Stimulated activated naive CD8-positive, alpha-beta T cell treated with anti-CD3 and anti-CD28 coated beads, Interleukin-15, Interleukin-2, amounts not matched to agents 100 ng/mL and 50 ng/mL, for 24 hours (primary cell): ENCODE measurements at regions not wholly inside any gene's neighbourhood (a gene's known extent, or its start where the extent isn't known, plus 50 kb on each side); places are given as distances from the start of the nearest gene placed in this dataset.
"Not testable (repeated sequence)": the region's sequence is repeated elsewhere in the genome, so short reads cannot be mapped to it uniquely, and the experiment has no call there.

Source experiments
- H3K27ac Mint-ChIP-seq: one replicate; pipeline ENCODE4 v1.8.0; 2021; ENCODE audit warnings: mild to moderate bottlenecking, mixed read lengths
- H3K27me3 Mint-ChIP-seq: one replicate; pipeline ENCODE4 v1.8.0; 2021; ENCODE audit warnings: mixed read lengths
- H3K36me3 Mint-ChIP-seq: one replicate; pipeline ENCODE4 v1.8.0; 2021; ENCODE audit warnings: low read depth, mixed read lengths
- H3K4me1 Mint-ChIP-seq: one replicate; pipeline ENCODE4 v1.8.0; 2021; ENCODE audit warnings: low read depth, mixed read lengths
- H3K4me3 Mint-ChIP-seq: one replicate; pipeline ENCODE4 v1.8.0; 2021; ENCODE audit warnings: mild to moderate bottlenecking, mixed read lengths
- H3K9me3 Mint-ChIP-seq: one replicate; pipeline ENCODE4 v1.8.0; 2021; ENCODE audit warnings: mixed read lengths

GRCh38 chr1:30176477-30176876, 546.9 kb downstream of the MATN1 start:
- peaks cover 17% of the 10 kb centered on the region for H3K27me3 Mint-ChIP-seq
- no peak overlapping the region for H3K4me3 Mint-ChIP-seq
- H3K9me3 Mint-ChIP-seq = peaks cover 4% of the 10 kb centered on the region
- H3K36me3 Mint-ChIP-seq = no peaks in the 10 kb centered on the region
- H3K27ac Mint-ChIP-seq = no peak overlapping the region
- no peaks in the 10 kb centered on the region for H3K4me1 Mint-ChIP-seq

- H3K4me3 Mint-ChIP-seq = no peak overlapping the region
- no peaks in the 10 kb centered on the region for H3K36me3 Mint-ChIP-seq
- peaks cover 17% of the 10 kb centered on the region for H3K27me3 Mint-ChIP-seq
- H3K27ac Mint-ChIP-seq = no peak overlapping the region
- H3K4me1 Mint-ChIP-seq = no peaks in the 10 kb centered on the region
- peaks cover 4% of the 10 kb centered on the region for H3K9me3 Mint-ChIP-seq
Measured at GRCh38 chr1:30174499-30174898, 548.9 kb downstream of the MATN1 start.

- Mint-ChIP-seq H3K4me1 (no peaks in the 10 kb centered on the region), H3K4me3 (no peak overlapping the region), H3K27ac (no peak overlapping the region), H3K9me3 (no peaks in the 10 kb centered on the region), H3K36me3 (no peaks in the 10 kb centered on the region), H3K27me3 (peaks cover 14% of the 10 kb centered on the region)
Measured at GRCh38 chr1:30173560-30173959, 549.8 kb downstream of the MATN1 start.

GRCh38 chr1:30172757-30173156, 550.6 kb downstream of the MATN1 start:
- no peaks in the 10 kb centered on the region for H3K36me3 Mint-ChIP-seq
- H3K4me1 Mint-ChIP-seq = no peaks in the 10 kb centered on the region
- H3K4me3 Mint-ChIP-seq = no peak overlapping the region
- no peak overlapping the region for H3K27ac Mint-ChIP-seq
- H3K27me3 Mint-ChIP-seq = peaks cover 14% of the 10 kb centered on the region
- H3K9me3 Mint-ChIP-seq = no peaks in the 10 kb centered on the region

GRCh38 chr1:30172299-30172694, 551.1 kb downstream of the MATN1 start:
- H3K9me3 Mint-ChIP-seq = no peaks in the 10 kb centered on the region
- H3K4me3 Mint-ChIP-seq = no peak overlapping the region
- no peaks in the 10 kb centered on the region for H3K4me1 Mint-ChIP-seq
- peaks cover 17% of the 10 kb centered on the region for H3K27me3 Mint-ChIP-seq
- H3K27ac Mint-ChIP-seq = no peak overlapping the region
- H3K36me3 Mint-ChIP-seq = no peaks in the 10 kb centered on the region

GRCh38 chr1:30171537-30172298, 551.7 kb downstream of the MATN1 start:
- no peaks in the 10 kb centered on the region for H3K9me3 Mint-ChIP-seq
- no peak overlapping the region for H3K27ac Mint-ChIP-seq
- no peak overlapping the region for H3K4me3 Mint-ChIP-seq
- peaks cover 15% of the 10 kb centered on the region for H3K27me3 Mint-ChIP-seq
- H3K36me3 Mint-ChIP-seq = no peaks in the 10 kb centered on the region
- no peaks in the 10 kb centered on the region for H3K4me1 Mint-ChIP-seq

GRCh38 chr1:30169269-30169668, 554.1 kb downstream of the MATN1 start:
- no peaks in the 10 kb centered on the region for H3K4me1 Mint-ChIP-seq
- peaks cover 18% of the 10 kb centered on the region for H3K27me3 Mint-ChIP-seq
- no peak overlapping the region for H3K4me3 Mint-ChIP-seq
- no peak overlapping the region for H3K27ac Mint-ChIP-seq
- H3K9me3 Mint-ChIP-seq = no peaks in the 10 kb centered on the region
- H3K36me3 Mint-ChIP-seq = no peaks in the 10 kb centered on the region

GRCh38 chr1:30166174-30166573, 557.2 kb downstream of the MATN1 start:
- no peaks in the 10 kb centered on the region for H3K4me1 Mint-ChIP-seq
- H3K27ac Mint-ChIP-seq = no peak overlapping the region
- H3K4me3 Mint-ChIP-seq = no peak overlapping the region
- peaks cover 33% of the 10 kb centered on the region for H3K27me3 Mint-ChIP-seq
- H3K36me3 Mint-ChIP-seq = no peaks in the 10 kb centered on the region
- H3K9me3 Mint-ChIP-seq = no peaks in the 10 kb centered on the region

GRCh38 chr1:30165116-30165515, 558.3 kb downstream of the MATN1 start:
- H3K4me1 Mint-ChIP-seq = no peaks in the 10 kb centered on the region
- no peaks in the 10 kb centered on the region for H3K9me3 Mint-ChIP-seq
- peaks cover 33% of the 10 kb centered on the region for H3K27me3 Mint-ChIP-seq
- no peak overlapping the region for H3K27ac Mint-ChIP-seq
- no peak overlapping the region for H3K4me3 Mint-ChIP-seq
- H3K36me3 Mint-ChIP-seq = no peaks in the 10 kb centered on the region

- Mint-ChIP-seq H3K4me3 (no peak overlapping the region), H3K27me3 (peaks cover 34% of the 10 kb centered on the region), H3K4me1 (no peaks in the 10 kb centered on the region), H3K9me3 (no peaks in the 10 kb centered on the region), H3K27ac (no peak overlapping the region), H3K36me3 (no peaks in the 10 kb centered on the region)
Measured at GRCh38 chr1:30164693-30165092, 558.7 kb downstream of the MATN1 start.

GRCh38 chr1:30162565-30162964, 560.8 kb downstream of the MATN1 start:
- peak overlapping the region; percentile 29 for H3K27ac Mint-ChIP-seq
- no peaks in the 10 kb centered on the region for H3K36me3 Mint-ChIP-seq
- no peaks in the 10 kb centered on the region for H3K9me3 Mint-ChIP-seq
- no peak overlapping the region for H3K4me3 Mint-ChIP-seq
- peaks cover 43% of the 10 kb centered on the region for H3K27me3 Mint-ChIP-seq
- H3K4me1 Mint-ChIP-seq = no peaks in the 10 kb centered on the region

GRCh38 chr1:30161953-30162352, 561.4 kb downstream of the MATN1 start:
- no peaks in the 10 kb centered on the region for H3K4me1 Mint-ChIP-seq
- H3K4me3 Mint-ChIP-seq = no peak overlapping the region
- H3K27ac Mint-ChIP-seq = no peak overlapping the region
- peaks cover 46% of the 10 kb centered on the region for H3K27me3 Mint-ChIP-seq
- H3K36me3 Mint-ChIP-seq = no peaks in the 10 kb centered on the region
- H3K9me3 Mint-ChIP-seq = no peaks in the 10 kb centered on the region

GRCh38 chr1:30160999-30161689, 562.2 kb downstream of the MATN1 start:
- H3K27me3 Mint-ChIP-seq = peaks cover 45% of the 10 kb centered on the region
- H3K36me3 Mint-ChIP-seq = no peaks in the 10 kb centered on the region
- no peaks in the 10 kb centered on the region for H3K4me1 Mint-ChIP-seq
- no peak overlapping the region for H3K4me3 Mint-ChIP-seq
- H3K27ac Mint-ChIP-seq = no peak overlapping the region
- H3K9me3 Mint-ChIP-seq = no peaks in the 10 kb centered on the region

GRCh38 chr1:30159015-30159414, 564.4 kb downstream of the MATN1 start:
- H3K9me3 Mint-ChIP-seq = peaks cover 3% of the 10 kb centered on the region
- H3K27me3 Mint-ChIP-seq = peaks cover 39% of the 10 kb centered on the region
- H3K36me3 Mint-ChIP-seq = no peaks in the 10 kb centered on the region
- H3K27ac Mint-ChIP-seq = no peak overlapping the region
- H3K4me3 Mint-ChIP-seq = no peak overlapping the region
- no peaks in the 10 kb centered on the region for H3K4me1 Mint-ChIP-seq

- H3K4me3 Mint-ChIP-seq, H3K36me3 Mint-ChIP-seq, H3K9me3 Mint-ChIP-seq, H3K27ac Mint-ChIP-seq, H3K4me1 Mint-ChIP-seq: not testable (repeated sequence)
- H3K27me3 Mint-ChIP-seq = peaks cover 22% of the 10 kb centered on the region
Measured at GRCh38 chr1:30155698-30156097, 567.7 kb downstream of the MATN1 start.

- H3K4me3 Mint-ChIP-seq, H3K36me3 Mint-ChIP-seq: not testable (repeated sequence)
- H3K27me3 Mint-ChIP-seq = peaks cover 22% of the 10 kb centered on the region
Measured at GRCh38 chr1:30155253-30155652, 568.1 kb downstream of the MATN1 start.

More at GRCh38 chr1:30155253-30155652, 568.1 kb downstream of the MATN1 start:
- H3K27ac Mint-ChIP-seq, H3K4me1 Mint-ChIP-seq, H3K9me3 Mint-ChIP-seq: not testable (repeated sequence)
